ENCODE measurements at regions not wholly inside any gene's neighbourhood (a gene's known extent, or its start where the extent isn't known, plus 50 kb on each side); places are given as distances from the start of the nearest gene placed in this dataset.

GRCh38 chr10:4355350-4355749 is 470.7 kb upstream of the AKR1E2 start:
- TF ChIP-seq CTCF (optimal IDR thresholded peaks at IDR 0.05 in 1 of 3, IDR thresholded peaks at IDR 0.05 in 1 of 3, conservative IDR thresholded peaks at IDR 0.05 in 1 of 3; ENCODE audit: extremely low read depth in 1 of 3, insufficient read depth in 2 of 3, low read length in 3 of 3) (no peak), EZH2 (IDR thresholded peaks at IDR 0.05; ENCODE audit: low read length) (no peak)

All from keratinocyte (primary cell).